Activated T-helper 9 cell treated with anti-CD3 and anti-CD28 coated beads, Interleukin-2, amount 50 U/mL, for 16 hours (primary cell): ENCODE measurements at regions not wholly inside any gene's neighbourhood (a gene's known extent, or its start where the extent isn't known, plus 50 kb on each side); places are given as distances from the start of the nearest gene placed in this dataset.

Source experiments
- DNase-seq: peaks from one replicate; pipeline ENCODE4 v3.0.0-alpha.2; 2020; ENCODE audit warnings: low read depth

GRCh38 chr10:78272329-78272728 lies 238.7 kb downstream of the RPS24 start:
- DNase-seq, result no peak

GRCh38 chr10:78274491-78274890 lies 240.8 kb downstream of the RPS24 start:
- DNase-seq, result no peak

- DNase-seq, result no peak
These were observed 242.5 kb downstream of the RPS24 start for GRCh38 chr10:78276139-78276538.

- no peak for DNase-seq
These were observed 243.8 kb downstream of the RPS24 start for GRCh38 chr10:78277314-78278057.

DNA sequence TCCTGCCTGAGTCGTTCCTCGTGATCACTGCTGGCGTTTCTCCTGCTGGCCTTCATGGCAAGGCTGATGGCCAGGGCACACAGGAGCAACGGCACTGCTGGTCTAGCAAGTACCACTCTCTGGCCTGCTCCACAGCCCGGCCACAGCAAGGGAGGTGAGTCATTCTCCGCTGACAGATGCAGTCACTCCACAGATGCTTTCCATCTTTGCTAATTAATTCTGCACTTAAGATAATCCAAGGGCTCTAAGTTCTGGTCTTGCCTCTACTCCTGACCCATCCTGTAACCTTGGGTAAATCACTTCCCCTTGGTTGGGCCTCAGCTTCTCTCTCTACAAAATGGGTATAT lies 244.4 kb downstream of the RPS24 start:
- DNase-seq, result no peak

DNA sequence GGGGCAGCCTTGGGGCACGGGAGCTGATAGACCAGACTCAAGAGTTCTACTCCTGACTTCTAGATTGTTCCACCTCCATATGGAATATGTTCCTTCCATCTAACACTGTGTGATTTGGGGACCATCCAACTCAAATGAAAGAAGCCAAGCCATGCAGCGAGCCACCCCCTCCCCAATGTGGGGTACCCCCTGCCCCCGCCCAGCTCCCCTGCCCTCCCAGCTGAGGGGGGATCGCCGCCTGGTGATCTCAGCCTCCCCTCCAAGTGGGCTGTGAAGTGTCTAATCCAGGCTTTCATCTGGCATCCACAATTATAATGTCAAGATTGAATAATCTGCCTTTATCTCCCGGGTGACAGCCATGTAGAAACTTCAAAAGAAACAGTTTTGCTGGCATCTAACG lies 246.1 kb downstream of the RPS24 start:
- DNase-seq, result no peak

DNA sequence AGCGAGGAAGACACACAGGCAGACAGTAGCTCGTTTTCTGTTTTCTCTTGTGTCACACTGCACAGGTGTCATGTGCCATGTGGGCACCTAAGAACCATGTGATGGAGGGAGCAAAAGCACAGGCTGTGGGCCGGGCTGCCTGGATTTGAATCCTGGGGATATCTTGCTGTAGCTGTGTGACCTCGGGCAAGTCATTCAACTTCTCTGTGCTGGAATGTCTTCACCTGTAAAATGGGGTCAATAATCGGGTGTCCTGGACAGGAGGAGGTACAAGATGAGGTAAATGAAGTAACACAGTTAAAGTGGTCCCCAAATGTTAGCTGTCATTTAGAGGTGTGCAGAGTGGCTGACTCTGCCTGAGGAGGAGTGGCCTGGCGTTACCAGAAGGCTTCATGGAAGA lies 246.9 kb downstream of the RPS24 start:
- no peak for DNase-seq

- DNase-seq, result no peak
These were observed 248.0 kb downstream of the RPS24 start for GRCh38 chr10:78281627-78282026.

DNA sequence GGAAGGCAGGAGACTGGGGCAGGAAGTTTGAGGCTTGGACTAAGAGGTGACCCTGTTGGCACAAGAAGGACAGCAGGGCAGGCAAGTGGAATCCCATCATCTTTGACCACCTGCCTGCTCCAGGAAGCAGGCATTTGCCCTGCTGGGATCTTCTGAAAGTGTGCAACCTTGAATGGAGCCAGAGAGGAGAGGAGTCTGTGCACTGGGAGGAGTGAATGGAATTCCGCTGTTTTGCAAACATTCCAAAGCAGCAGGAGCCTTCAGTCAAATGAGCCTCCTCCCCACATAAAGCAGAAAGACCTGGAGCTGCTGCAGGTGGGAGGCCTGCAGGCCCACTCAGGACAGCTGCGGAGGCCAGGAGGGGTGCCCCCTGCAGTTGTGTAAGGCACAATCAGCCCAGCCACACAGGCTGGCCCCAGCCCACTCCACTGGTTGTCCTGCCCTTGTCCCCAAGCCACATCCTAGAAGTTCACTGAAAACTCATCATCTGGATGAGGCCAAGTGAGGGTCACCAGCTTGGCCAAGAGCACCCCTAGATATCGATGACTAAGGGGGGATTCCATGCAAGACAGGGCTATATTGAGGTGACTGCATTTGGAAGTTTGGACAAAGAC lies 249.5 kb downstream of the RPS24 start:
- DNase-seq, result no peak

DNA sequence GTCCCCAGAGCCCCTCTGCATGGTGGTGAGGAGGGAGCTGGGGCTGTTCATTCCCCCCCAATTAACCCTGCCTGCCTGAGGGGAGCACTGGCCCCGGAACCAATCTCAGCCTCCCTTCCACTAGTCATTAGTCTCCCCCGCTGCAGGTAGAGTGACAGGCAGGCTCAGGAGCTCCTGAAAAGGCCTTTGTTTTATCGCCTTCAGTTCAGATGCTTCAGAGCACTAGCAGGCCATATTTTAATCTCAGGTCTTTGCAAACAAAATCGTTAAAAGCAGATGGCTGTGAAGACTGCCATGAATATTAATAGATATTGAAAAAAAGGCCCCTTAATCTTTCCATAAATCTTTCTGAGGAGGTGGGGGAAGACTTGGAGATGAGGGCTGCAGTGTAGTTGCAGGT lies 250.7 kb downstream of the RPS24 start:
- no peak for DNase-seq

GRCh38 chr10:78285226-78285625 lies 251.6 kb downstream of the RPS24 start:
- DNase-seq, result no peak

DNA sequence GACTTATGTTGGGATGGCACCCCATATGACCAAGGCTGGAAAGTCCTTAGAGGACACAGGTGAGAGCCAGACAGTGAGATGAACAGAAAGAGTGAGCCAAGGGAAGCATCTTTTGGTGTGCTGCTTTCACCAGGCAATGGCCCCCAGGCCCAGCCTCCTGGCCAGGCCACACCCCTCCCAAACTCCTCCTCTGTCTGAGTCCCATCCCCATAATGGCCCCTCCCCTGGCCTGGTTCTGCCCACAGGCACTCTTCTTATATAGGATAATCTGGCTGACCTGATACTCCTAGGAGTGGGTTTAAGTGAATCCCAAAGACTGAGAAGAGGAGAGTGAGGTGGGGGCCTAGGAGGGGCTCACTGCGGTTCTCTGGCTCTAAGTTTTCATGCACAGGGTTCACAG lies 252.5 kb downstream of the RPS24 start:
- no peak for DNase-seq

GRCh38 chr10:78286668-78287067 lies 253.0 kb downstream of the RPS24 start:
- DNase-seq, result no peak

DNA sequence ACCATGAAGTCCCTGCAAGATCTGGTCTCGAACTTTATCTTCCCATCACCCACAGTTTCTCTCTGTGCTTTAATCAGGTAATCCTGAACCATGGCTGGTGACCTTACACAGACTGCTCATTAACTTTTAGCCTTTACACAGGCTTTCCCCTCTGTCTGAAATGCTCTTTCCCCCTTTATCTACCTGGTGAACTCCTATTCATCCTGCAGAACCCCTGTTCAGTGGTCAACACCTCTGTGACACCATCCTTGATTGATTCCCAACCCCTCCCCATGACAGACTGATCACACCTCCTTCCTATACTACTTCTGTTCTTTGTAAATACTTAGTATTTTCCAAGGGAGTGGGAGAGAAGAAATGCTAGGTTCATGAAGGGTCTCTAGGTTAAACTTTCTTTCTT lies 254.0 kb downstream of the RPS24 start:
- DNase-seq, result no peak

GRCh38 chr10:78288663-78289062 lies 255.0 kb downstream of the RPS24 start:
- DNase-seq, result no peak

GRCh38 chr10:78290131-78290750 lies 256.6 kb downstream of the RPS24 start:
- no peak for DNase-seq

DNA sequence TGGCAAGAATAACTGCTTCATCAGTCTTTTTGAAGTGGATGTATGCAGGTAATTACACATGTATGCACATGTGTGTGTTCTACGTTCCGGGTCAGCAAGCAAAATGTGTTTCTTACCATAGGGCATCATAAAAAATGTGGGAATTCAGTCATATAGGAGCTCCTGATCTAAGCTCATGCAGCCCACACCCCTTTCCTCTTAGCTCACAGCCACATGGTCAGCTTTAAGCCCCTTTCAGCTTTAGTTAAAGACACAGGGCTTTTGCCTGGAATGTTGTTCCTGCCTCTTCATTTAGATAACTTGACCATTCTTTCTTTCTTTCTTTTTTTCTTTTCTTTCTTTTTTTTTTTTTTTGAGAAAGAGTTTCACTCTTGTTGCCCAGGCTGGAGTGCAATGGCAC lies 258.1 kb downstream of the RPS24 start:
- DNase-seq, result no peak

DNA sequence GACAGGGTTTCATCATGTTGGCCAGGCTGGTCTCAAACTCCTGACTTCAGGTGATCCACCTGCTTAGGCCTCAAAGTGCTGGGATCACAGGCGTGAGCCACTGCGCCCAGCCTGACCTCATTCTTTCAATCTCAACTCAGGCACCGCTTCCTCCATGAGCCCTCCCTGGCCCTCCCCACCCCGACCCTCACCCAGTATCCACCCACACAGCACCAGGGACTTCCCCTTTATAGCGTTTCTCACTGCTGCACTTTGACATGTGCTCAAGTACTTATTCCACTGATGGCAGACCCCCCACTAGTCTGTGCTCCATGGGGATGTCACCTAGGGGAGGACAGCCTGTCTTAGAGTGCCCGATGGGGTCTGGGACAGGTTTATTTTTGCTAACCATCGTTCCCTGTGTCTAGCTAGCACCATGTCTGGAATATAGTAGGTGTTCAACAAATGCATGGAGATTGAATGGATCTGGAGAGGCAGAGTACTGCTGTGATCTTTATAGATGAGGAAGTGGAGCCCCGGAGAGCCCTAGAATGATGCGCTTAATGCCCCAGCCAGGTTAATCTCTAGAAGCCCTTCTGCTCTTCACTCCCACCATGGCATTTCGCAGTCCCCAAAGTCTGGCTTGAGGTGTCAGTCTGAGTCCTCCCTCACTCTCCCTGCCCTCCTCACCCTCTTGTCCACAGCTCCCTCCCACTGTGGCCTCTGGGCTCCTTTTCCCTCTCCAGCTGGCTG lies 258.8 kb downstream of the RPS24 start:
- DNase-seq, result no peak

- DNase-seq, result no peak
These were observed 259.6 kb downstream of the RPS24 start for GRCh38 chr10:78292982-78293865.

DNA sequence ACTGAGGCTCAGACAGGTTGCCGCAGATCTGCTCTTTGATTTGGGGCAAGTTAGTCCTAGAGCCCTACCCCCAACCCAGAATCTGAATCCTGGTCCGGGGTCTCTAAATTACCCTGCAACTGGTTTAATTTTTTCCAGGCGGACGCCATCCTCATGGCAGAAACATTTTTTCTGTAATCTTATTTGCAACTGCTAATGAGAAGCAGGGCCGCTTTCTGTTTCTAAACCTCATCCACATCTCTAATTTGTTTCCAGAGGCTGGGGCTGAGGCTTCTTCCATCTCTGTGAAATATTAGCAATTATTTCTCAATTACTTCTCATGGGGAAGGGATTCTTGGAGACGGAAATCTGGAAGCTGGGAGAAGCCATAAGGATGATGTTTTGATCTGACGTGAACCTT lies 261.6 kb downstream of the RPS24 start:
- no peak for DNase-seq

DNA sequence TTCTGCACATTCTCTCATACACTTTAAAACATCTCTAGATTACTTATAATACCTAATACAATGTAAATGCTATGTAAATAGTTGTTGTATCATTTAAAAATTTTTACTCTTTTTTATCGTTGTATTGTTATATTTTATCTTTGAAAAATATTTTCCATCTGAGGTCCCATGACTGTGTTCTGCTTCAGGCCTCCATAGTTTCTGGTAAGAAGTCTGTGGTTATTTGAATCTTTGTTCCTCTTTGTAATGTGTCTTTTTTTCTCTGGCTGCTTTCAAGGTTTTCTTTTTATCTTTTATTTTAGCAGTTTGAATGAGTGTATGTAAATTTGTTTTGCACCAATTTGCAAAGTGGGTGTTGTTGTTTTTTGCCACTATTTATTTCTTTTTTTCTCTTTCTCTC lies 263.1 kb downstream of the RPS24 start:
- no peak for DNase-seq

- DNase-seq, result no peak
These were observed 264.3 kb downstream of the RPS24 start for GRCh38 chr10:78297997-78298396.
